GM23248 (cell line): ENCODE measurements at regions not wholly inside any gene's neighbourhood (a gene's known extent, or its start where the extent isn't known, plus 50 kb on each side); places are given as distances from the start of the nearest gene placed in this dataset.

Experiments
- DNase-seq: peaks from one replicate; pipeline ENCODE4 v3.0.0-alpha.2; 2015
- H2AFZ ChIP-seq: fragments of 200-600 bp; sonication (generic); 2 replicates; pipeline ENCODE4 v1.6.1; 2016; ENCODE audit warnings: antibody characterized with exemption
- H3F3A ChIP-seq: fragments of 200-600 bp; sonication (generic); 2 replicates; pipeline ENCODE4 v1.6.1; 2016; ENCODE audit warnings: mild to moderate bottlenecking, antibody characterized with exemption, mixed run types; ENCODE audit not compliant: insufficient read depth
- H3K27ac ChIP-seq: fragments of 200-600 bp; sonication (generic); 2 replicates; pipeline ENCODE4 v1.5.1; 2016; ENCODE audit warnings: mild to moderate bottlenecking
- H3K27me3 ChIP-seq: fragments of 200-600 bp; sonication (generic); replicated peaks from 2 replicates; pipeline ENCODE4 v1.6.1; 2016; ENCODE audit warnings: mild to moderate bottlenecking; ENCODE audit not compliant: insufficient read depth
- H3K36me3 ChIP-seq: fragments of 200-600 bp; sonication (generic); 2 replicates; pipeline ENCODE4 v1.6.1; 2016; ENCODE audit warnings: low read depth, mild to moderate bottlenecking
- H3K4me1 ChIP-seq: fragments of 200-600 bp; sonication (generic); 2 replicates; pipeline ENCODE4 v1.6.1; 2016; ENCODE audit warnings: mild to moderate bottlenecking; ENCODE audit not compliant: insufficient read depth
- H3K4me2 ChIP-seq: fragments of 200-600 bp; sonication (generic); one replicate; pipeline ENCODE4 v1.6.1; 2016; ENCODE audit warnings: mild to moderate bottlenecking; ENCODE audit not compliant: unreplicated experiment
- H3K4me3 ChIP-seq: fragments of 200-600 bp; sonication (generic); 2 replicates; pipeline ENCODE4 v1.5.1; 2016; ENCODE audit warnings: mild to moderate bottlenecking
- H3K79me2 ChIP-seq: fragments of 200-600 bp; sonication (generic); 2 replicates; pipeline ENCODE4 v1.6.1; 2016; ENCODE audit warnings: mild to moderate bottlenecking; ENCODE audit not compliant: insufficient read depth
- H3K9ac ChIP-seq: fragments of 200-600 bp; sonication (generic); 2 replicates; pipeline ENCODE4 v1.6.1; 2016; ENCODE audit warnings: mild to moderate bottlenecking
- H3K9me2 ChIP-seq: fragments of 200-600 bp; sonication (generic); 2 replicates; pipeline ENCODE4 v1.6.1; 2016; ENCODE audit warnings: mixed run types, mild to moderate bottlenecking, moderate library complexity; ENCODE audit not compliant: insufficient read depth
- H3K9me3 ChIP-seq: fragments of 200-600 bp; sonication (generic); one replicate; pipeline ENCODE4 v1.6.1; 2017; ENCODE audit warnings: low read depth
- H4K20me1 ChIP-seq: fragments of 200-600 bp; sonication (generic); 2 replicates; pipeline ENCODE4 v1.6.0; 2016; ENCODE audit not compliant: insufficient read depth
- EZH2 ChIP-seq: fragments of 200-600 bp; sonication (generic); IDR thresholded peaks from 2 replicates; pipeline ENCODE4 v1.6.1; 2018; ENCODE audit warnings: antibody characterized with exemption, mild to moderate bottlenecking; ENCODE audit not compliant: insufficient read depth, poor library complexity, severe bottlenecking
- EZH2phosphoT487 ChIP-seq: fragments of 200-600 bp; sonication (generic); IDR thresholded peaks from 2 replicates; pipeline ENCODE4 v1.6.1; 2018; ENCODE audit warnings: antibody characterized with exemption, moderate library complexity, mild to moderate bottlenecking, low read depth; ENCODE audit not compliant: insufficient read depth
- WGBS, 2 experiments: methylation state at CpG; one replicate each; pipeline ENCODE4 v1.1.6; 2015 to 2017; ENCODE audit warnings: low lambda C conversion rate in 2 of 2, low coverage in 1 of 2; ENCODE audit errors: missing lambda C conversion rate in 2 of 2; 5-methylcytosine and 5-hydroxymethylcytosine counted together
- in situ Hi-C: fragments of 300-500 bp; cut with MboI; formaldehyde crosslinking; loops from 2 replicates; pipeline ENCODE4 v1.15.0; 2020

GRCh38 chrX:45400027-45400779 lies 199.5 kb upstream of the DIPK2B start:
- peak overlapping the region; percentile 66 for H2AFZ ChIP-seq
- H3K79me2 ChIP-seq = no peaks in the 10 kb centered on the region
- peaks cover 14% of the 10 kb centered on the region for H3K4me1 ChIP-seq
- no peak overlapping the region for H3K9ac ChIP-seq
- no peaks in the 10 kb centered on the region for H3K9me3 ChIP-seq
- no peaks in the 10 kb centered on the region for H3K9me2 ChIP-seq
- 94 to 98% methylated on average over 3 of the region's 3 CpGs for WGBS, 2 experiments
- no peaks in the 10 kb centered on the region for H3F3A ChIP-seq
- H3K4me2 ChIP-seq = no peak overlapping the region
- no peak overlapping the region for H3K4me3 ChIP-seq
- no peaks in the 10 kb centered on the region for H3K27me3 ChIP-seq
- peak; percentile 14 for DNase-seq
- H3K27ac ChIP-seq = peak overlapping the region; percentile 32; the same call in 1 of the 2 replicates
- TF ChIP-seq EZH2 (no peak), EZH2phosphoT487 (no peak)
- in situ Hi-C loops = no loop called here
- no peaks in the 10 kb centered on the region for H3K36me3 ChIP-seq
- no peaks in the 10 kb centered on the region for H4K20me1 ChIP-seq

DNA sequence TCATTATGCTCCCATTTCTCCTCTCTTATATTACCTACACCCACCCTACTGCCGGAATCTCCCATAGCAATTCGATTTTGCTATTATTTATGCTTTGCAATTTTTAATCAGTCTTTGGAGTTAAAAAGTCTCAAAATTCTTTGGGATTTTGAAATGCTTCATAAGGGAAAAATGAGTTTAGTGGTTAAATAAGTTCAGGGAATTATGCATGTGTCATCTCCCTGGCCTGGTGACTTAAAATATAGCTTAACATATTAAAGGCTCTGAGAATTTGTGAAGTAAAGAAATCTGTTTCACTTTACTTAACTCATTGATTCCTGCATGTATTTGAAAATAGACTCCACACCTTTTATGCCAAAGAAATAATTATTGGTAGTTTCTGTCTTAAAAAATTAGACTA lies 185.1 kb upstream of the DIPK2B start:
- DNase-seq = peak; percentile 41
- 89 to 91% methylated on average over 2 of the region's 2 CpGs for WGBS, 2 experiments
- in situ Hi-C loops = no loop called here

DNA sequence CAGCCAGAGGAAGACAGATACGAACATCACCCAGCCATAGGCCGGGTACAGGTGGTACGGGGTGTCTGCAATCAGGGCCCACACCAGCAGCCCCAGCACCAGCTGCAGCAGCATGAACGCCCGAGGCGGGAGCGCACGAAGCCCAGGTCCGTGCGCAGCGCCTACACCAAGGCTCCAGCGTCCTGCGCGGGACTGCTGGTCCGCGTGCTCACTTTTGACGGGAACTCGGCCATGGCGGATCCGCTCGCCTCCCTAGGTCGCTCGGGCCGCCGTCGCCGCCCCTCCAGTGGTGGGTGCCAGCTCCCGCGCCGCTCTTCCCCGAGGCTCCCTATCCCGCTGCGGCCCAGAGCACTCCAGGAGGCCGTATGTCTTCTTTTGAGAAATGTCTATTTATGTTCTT lies 181.2 kb upstream of the DIPK2B start:
- Histone ChIP-seq H3K9ac (no peak overlapping the region), H3K27me3 (no peaks in the 10 kb centered on the region), H3K4me1 (peaks cover 12% of the 10 kb centered on the region), H3K27ac (no peak overlapping the region), H3K36me3 (no peaks in the 10 kb centered on the region), H3K9me3 (no peaks in the 10 kb centered on the region), H3K4me2 (no peak overlapping the region), H4K20me1 (no peaks in the 10 kb centered on the region), H3K79me2 (no peaks in the 10 kb centered on the region), H3K4me3 (no peak overlapping the region), H3F3A (no peaks in the 10 kb centered on the region), H2AFZ (no peak overlapping the region), H3K9me2 (no peaks in the 10 kb centered on the region)
- in situ Hi-C loops = no loop called here
- 97 to 100% methylated on average over 7 to 34 of the region's 34 CpGs for WGBS, 2 experiments
- DNase-seq = no peak
- TF ChIP-seq EZH2 (no peak), EZH2phosphoT487 (no peak)

More for the DNA sequence above, 185.1 kb upstream of the DIPK2B start:
- Histone ChIP-seq H3K4me1 (peaks cover 12% of the 10 kb centered on the region), H3K4me2 (peak overlapping the region; percentile 9), H3K36me3 (no peaks in the 10 kb centered on the region), H4K20me1 (no peaks in the 10 kb centered on the region), H3F3A (no peaks in the 10 kb centered on the region), H3K4me3 (no peak overlapping the region), H3K9ac (no peak overlapping the region), H3K79me2 (no peaks in the 10 kb centered on the region), H3K9me2 (no peaks in the 10 kb centered on the region), H3K9me3 (no peaks in the 10 kb centered on the region), H3K27me3 (no peaks in the 10 kb centered on the region), H2AFZ (no peak overlapping the region; the same call in 1 of the 2 replicates), H3K27ac (peak overlapping the region; percentile 37)
- TF ChIP-seq EZH2 (no peak), EZH2phosphoT487 (no peak)

- Histone ChIP-seq H3K36me3 (no peaks in the 10 kb centered on the region), H2AFZ (no peak overlapping the region), H3K4me1 (peaks cover 11% of the 10 kb centered on the region), H3K27ac (no peak overlapping the region), H3K27me3 (no peaks in the 10 kb centered on the region), H3K4me2 (no peak overlapping the region), H4K20me1 (no peaks in the 10 kb centered on the region), H3K9ac (no peak overlapping the region), H3F3A (no peaks in the 10 kb centered on the region), H3K4me3 (no peak overlapping the region), H3K9me2 (no peaks in the 10 kb centered on the region), H3K9me3 (no peaks in the 10 kb centered on the region), H3K79me2 (no peaks in the 10 kb centered on the region)
- no peak for TF ChIP-seq EZH2
- no peak for TF ChIP-seq EZH2phosphoT487
- in situ Hi-C loops = no loop called here
- 96% methylated on average over 17 to 21 of the region's 24 CpGs for WGBS, 2 experiments
- no peak for DNase-seq
These were observed 180.7 kb upstream of the DIPK2B start for GRCh38 chrX:45381366-45381765.

- TF ChIP-seq EZH2 = no peak
- no peak for TF ChIP-seq EZH2phosphoT487
- H3K9me3 ChIP-seq = no peaks in the 10 kb centered on the region
- no peaks in the 10 kb centered on the region for H3F3A ChIP-seq
- H3K79me2 ChIP-seq = no peaks in the 10 kb centered on the region
- H3K9me2 ChIP-seq = no peaks in the 10 kb centered on the region
- no peak overlapping the region for H3K27ac ChIP-seq
- H2AFZ ChIP-seq = no peak overlapping the region
- H3K36me3 ChIP-seq = no peaks in the 10 kb centered on the region
- no peak overlapping the region for H3K4me3 ChIP-seq
- in situ Hi-C loops = no loop called here
- no peaks in the 10 kb centered on the region for H3K4me1 ChIP-seq
- no peak overlapping the region for H3K9ac ChIP-seq
- H4K20me1 ChIP-seq = no peaks in the 10 kb centered on the region
- DNase-seq = no peak
- no peaks in the 10 kb centered on the region for H3K27me3 ChIP-seq
- H3K4me2 ChIP-seq = no peak overlapping the region
These were observed 178.6 kb upstream of the DIPK2B start for GRCh38 chrX:45379236-45379635.
